Suppressor macrophage treated with lipopolysaccharide for 1 hour (primary cell): ENCODE measurements at regions not wholly inside any gene's neighbourhood (a gene's known extent, or its start where the extent isn't known, plus 50 kb on each side); places are given as distances from the start of the nearest gene placed in this dataset.

ENCODE experiments used
- DNase-seq, 3 donors: peaks; one replicate each; pipeline ENCODE4 v3.0.0-alpha.2; 2020 to 2022

GRCh38 chr7:1361016-1361755 is 98.1 kb downstream of the MICALL2 start:
- DNase-seq: no peak

- DNase-seq: no peak
Measured at GRCh38 chr7:1361756-1362125, 97.5 kb downstream of the MICALL2 start.

GRCh38 chr7:1362301-1362700 is 97.0 kb downstream of the MICALL2 start:
- DNase-seq: no peak

GRCh38 chr7:1364068-1364905 is 95.0 kb downstream of the MICALL2 start:
- no peak for DNase-seq

GRCh38 chr7:1364906-1365570 is 94.2 kb downstream of the MICALL2 start:
- DNase-seq: no peak

GRCh38 chr7:1365846-1366245 is 93.4 kb downstream of the MICALL2 start:
- no peak for DNase-seq

- DNase-seq: no peak
Measured at GRCh38 chr7:1366801-1367405, 92.4 kb downstream of the MICALL2 start.

- no peak for DNase-seq
Measured at GRCh38 chr7:1367501-1368183, 91.6 kb downstream of the MICALL2 start.

GRCh38 chr7:1368184-1368681 is 91.0 kb downstream of the MICALL2 start:
- DNase-seq: no peak

- peak; percentile 11 to 43 (median 19) for DNase-seq
Measured at GRCh38 chr7:1368682-1369571, 90.3 kb downstream of the MICALL2 start.

- DNase-seq: no peak
Measured at GRCh38 chr7:1369916-1370657, 89.2 kb downstream of the MICALL2 start.

GRCh38 chr7:1370738-1371137 is 88.5 kb downstream of the MICALL2 start:
- DNase-seq: no peak

GRCh38 chr7:1372063-1372462 is 87.2 kb downstream of the MICALL2 start:
- DNase-seq: no peak

- no peak for DNase-seq
Measured at GRCh38 chr7:1372671-1373379, 86.4 kb downstream of the MICALL2 start.

- no peak for DNase-seq
Measured at GRCh38 chr7:1377111-1377909, 82.0 kb downstream of the MICALL2 start.

GRCh38 chr7:1378610-1379601 is 80.4 kb downstream of the MICALL2 start:
- no peak for DNase-seq

- no peak for DNase-seq
Measured at GRCh38 chr7:1380231-1380815, 78.9 kb downstream of the MICALL2 start.
